ENCODE measurements at regions not wholly inside any gene's neighbourhood (a gene's known extent, or its start where the extent isn't known, plus 50 kb on each side); places are given as distances from the start of the nearest gene placed in this dataset.

- Histone ChIP-seq H2AFZ (ENCODE audit: low read length) (no peak overlapping the region), H3K4me1 (ENCODE audit: insufficient read depth, low read length, poor library complexity, severe bottlenecking) (no peaks in the 10 kb centered on the region), H4K20me1 (ENCODE audit: insufficient read depth, low read length) (no peaks in the 10 kb centered on the region), H3K27ac (ENCODE audit: low read depth, low read length, poor library complexity, severe bottlenecking) (no peak overlapping the region), H3K4me2 (ENCODE audit: low read length) (no peak overlapping the region), H3K79me2 (ENCODE audit: insufficient read depth, low read depth, low read length) (no peaks in the 10 kb centered on the region), H3K36me3 (ENCODE audit: insufficient read depth, low read length) (no peaks in the 10 kb centered on the region), H3K4me3 (ENCODE audit: low read depth, low read length, poor library complexity, severe bottlenecking) (no peak overlapping the region), H3K9me3 (ENCODE audit: low read length) (no peaks in the 10 kb centered on the region), H3K9me2 (ENCODE audit: insufficient read depth, low read length) (no peaks in the 10 kb centered on the region)
- ChIA-PET POLR2A (no interaction called here), CTCF (ENCODE audit: unreplicated experiment) (no interaction called here)
- intact Hi-C loops (cut with micrococcal nuclease; ENCODE audit: unreplicated experiment) = no loop called here
- no TSS peak for BruUV-seq (replicated peaks)
- TF ChIP-seq EZH2phosphoT487 (IDR thresholded peaks at IDR 0.05; ENCODE audit: borderline replicate concordance, low read depth, low read length) (no peak), CTCF (conservative IDR thresholded peaks at IDR 0.05; ENCODE audit: low read length) (no peak)
- DNase-seq (ENCODE audit: low spot score) = no peak
These were observed 436.4 kb upstream of the CHRM3 start for GRCh38 chr1:238950017-238950416.

- Histone ChIP-seq H3K4me2 (ENCODE audit: low read length) (no peak overlapping the region), H3K27ac (ENCODE audit: low read depth, low read length, poor library complexity, severe bottlenecking) (no peak overlapping the region), H3K79me2 (ENCODE audit: insufficient read depth, low read depth, low read length) (no peaks in the 10 kb centered on the region), H3K4me1 (ENCODE audit: insufficient read depth, low read length, poor library complexity, severe bottlenecking) (no peaks in the 10 kb centered on the region), H2AFZ (ENCODE audit: low read length) (no peak overlapping the region), H3K9me3 (ENCODE audit: low read length) (no peaks in the 10 kb centered on the region), H3K9me2 (ENCODE audit: insufficient read depth, low read length) (no peaks in the 10 kb centered on the region), H3K4me3 (ENCODE audit: low read depth, low read length, poor library complexity, severe bottlenecking) (no peak overlapping the region), H4K20me1 (ENCODE audit: insufficient read depth, low read length) (no peaks in the 10 kb centered on the region), H3K36me3 (ENCODE audit: insufficient read depth, low read length) (no peaks in the 10 kb centered on the region)
- ChIA-PET CTCF (ENCODE audit: unreplicated experiment) (no interaction called here), POLR2A (no interaction called here)
- intact Hi-C loops (cut with micrococcal nuclease; ENCODE audit: unreplicated experiment) = no loop called here
- no peak for TF ChIP-seq CTCF (conservative IDR thresholded peaks at IDR 0.05; ENCODE audit: low read length)
- TF ChIP-seq EZH2phosphoT487 (IDR thresholded peaks at IDR 0.05; ENCODE audit: borderline replicate concordance, low read depth, low read length) = no peak
- no peak for DNase-seq (ENCODE audit: low spot score)
- no TSS peak for BruUV-seq (replicated peaks)
These were observed 442.3 kb upstream of the CHRM3 start for GRCh38 chr1:238944028-238944427.

- intact Hi-C loops (cut with micrococcal nuclease; ENCODE audit: unreplicated experiment) = no loop called here
- H3K79me2 ChIP-seq (ENCODE audit: insufficient read depth, low read depth, low read length) = no peaks in the 10 kb centered on the region
- TF ChIP-seq EZH2phosphoT487 (IDR thresholded peaks at IDR 0.05; ENCODE audit: borderline replicate concordance, low read depth, low read length) (no peak), CTCF (conservative IDR thresholded peaks at IDR 0.05; ENCODE audit: low read length) (no peak)
- H2AFZ ChIP-seq (ENCODE audit: low read length) = no peak overlapping the region
- H3K4me2 ChIP-seq (ENCODE audit: low read length) = no peak overlapping the region
- no peaks in the 10 kb centered on the region for H4K20me1 ChIP-seq (ENCODE audit: insufficient read depth, low read length)
- no peaks in the 10 kb centered on the region for H3K4me1 ChIP-seq (ENCODE audit: insufficient read depth, low read length, poor library complexity, severe bottlenecking)
- ChIA-PET CTCF (ENCODE audit: unreplicated experiment) (no interaction called here), POLR2A (no interaction called here)
- BruUV-seq (replicated peaks) = no TSS peak
- no peak overlapping the region for H3K4me3 ChIP-seq (ENCODE audit: low read depth, low read length, poor library complexity, severe bottlenecking)
- no peak overlapping the region for H3K27ac ChIP-seq (ENCODE audit: low read depth, low read length, poor library complexity, severe bottlenecking)
- no peaks in the 10 kb centered on the region for H3K9me2 ChIP-seq (ENCODE audit: insufficient read depth, low read length)
- 0 out of 2 replicates have a peak, but pooled peaks cover 4% of the 10 kb centered on the region for H3K9me3 ChIP-seq (ENCODE audit: low read length)
- no peaks in the 10 kb centered on the region for H3K36me3 ChIP-seq (ENCODE audit: insufficient read depth, low read length)
- no peak for DNase-seq (ENCODE audit: low spot score)
These were observed 458.5 kb upstream of the CHRM3 start for GRCh38 chr1:238927899-238928298.

Data from OCI-LY7 (cell line).